ENCODE measurements at regions not wholly inside any gene's neighbourhood (a gene's known extent, or its start where the extent isn't known, plus 50 kb on each side); places are given as distances from the start of the nearest gene placed in this dataset.

GRCh38 chr4:181819946-181820345 is 423.3 kb upstream of the TENM3 start:
- no peak overlapping the region for H3K27ac ChIP-seq
- no peaks in the 10 kb centered on the region for H3K9me3 ChIP-seq (ENCODE audit: severe bottlenecking)
- H3K36me3 ChIP-seq: no peaks in the 10 kb centered on the region
- DNase-seq: no peak
- TF ChIP-seq, protein P1, sequence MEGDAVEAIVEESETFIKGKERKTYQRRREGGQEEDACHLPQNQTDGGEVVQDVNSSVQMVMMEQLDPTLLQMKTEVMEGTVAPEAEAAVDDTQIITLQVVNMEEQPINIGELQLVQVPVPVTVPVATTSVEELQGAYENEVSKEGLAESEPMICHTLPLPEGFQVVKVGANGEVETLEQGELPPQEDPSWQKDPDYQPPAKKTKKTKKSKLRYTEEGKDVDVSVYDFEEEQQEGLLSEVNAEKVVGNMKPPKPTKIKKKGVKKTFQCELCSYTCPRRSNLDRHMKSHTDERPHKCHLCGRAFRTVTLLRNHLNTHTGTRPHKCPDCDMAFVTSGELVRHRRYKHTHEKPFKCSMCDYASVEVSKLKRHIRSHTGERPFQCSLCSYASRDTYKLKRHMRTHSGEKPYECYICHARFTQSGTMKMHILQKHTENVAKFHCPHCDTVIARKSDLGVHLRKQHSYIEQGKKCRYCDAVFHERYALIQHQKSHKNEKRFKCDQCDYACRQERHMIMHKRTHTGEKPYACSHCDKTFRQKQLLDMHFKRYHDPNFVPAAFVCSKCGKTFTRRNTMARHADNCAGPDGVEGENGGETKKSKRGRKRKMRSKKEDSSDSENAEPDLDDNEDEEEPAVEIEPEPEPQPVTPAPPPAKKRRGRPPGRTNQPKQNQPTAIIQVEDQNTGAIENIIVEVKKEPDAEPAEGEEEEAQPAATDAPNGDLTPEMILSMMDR (IDR thresholded peaks at IDR 0.05; ENCODE audit: low read depth, low read length): no peak
- H3K4me3 ChIP-seq (ENCODE audit: low read depth, low read length): no peak overlapping the region
- peaks cover 16% of the 10 kb centered on the region for H3K27me3 ChIP-seq (ENCODE audit: insufficient read depth, low read depth, severe bottlenecking)

DNA sequence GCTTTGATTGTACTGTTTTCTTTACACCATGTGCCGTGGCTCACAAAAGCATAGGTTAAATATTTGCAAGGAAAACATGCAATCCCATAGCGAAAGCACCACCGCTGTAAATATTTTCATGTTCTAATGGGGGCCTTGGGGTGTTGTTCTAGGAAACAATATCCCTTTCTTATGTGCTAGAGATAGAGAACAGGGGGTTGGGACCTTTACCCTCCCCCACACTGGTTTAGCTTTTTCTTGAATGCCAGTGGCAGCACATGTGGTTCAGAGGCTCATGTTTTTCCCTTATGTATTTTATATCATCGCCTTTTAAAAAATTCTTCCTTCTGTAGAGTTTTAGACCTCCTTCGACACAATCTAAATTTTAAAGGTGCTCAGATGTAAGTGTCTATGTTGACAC is 422.6 kb upstream of the TENM3 start:
- H3K27me3 ChIP-seq (ENCODE audit: insufficient read depth, low read depth, severe bottlenecking): peaks cover 17% of the 10 kb centered on the region
- no peaks in the 10 kb centered on the region for H3K9me3 ChIP-seq (ENCODE audit: severe bottlenecking)
- TF ChIP-seq, protein P1 (IDR thresholded peaks at IDR 0.05; ENCODE audit: low read depth, low read length): no peak
- no peaks in the 10 kb centered on the region for H3K36me3 ChIP-seq
- H3K4me3 ChIP-seq (ENCODE audit: low read depth, low read length): no peak overlapping the region
- H3K27ac ChIP-seq: no peak overlapping the region
- DNase-seq: no peak

GRCh38 chr4:181821039-181822004 is 421.9 kb upstream of the TENM3 start:
- Histone ChIP-seq H3K36me3 (no peaks in the 10 kb centered on the region), H3K27me3 (ENCODE audit: insufficient read depth, low read depth, severe bottlenecking) (peaks cover 20% of the 10 kb centered on the region), H3K27ac (no peak overlapping the region), H3K9me3 (ENCODE audit: severe bottlenecking) (no peaks in the 10 kb centered on the region), H3K4me3 (ENCODE audit: low read depth, low read length) (no peak overlapping the region)
- no peak for DNase-seq
- TF ChIP-seq, protein P1 (IDR thresholded peaks at IDR 0.05; ENCODE audit: low read depth, low read length): no peak

- no peak for DNase-seq
- no peaks in the 10 kb centered on the region for H3K9me3 ChIP-seq (ENCODE audit: severe bottlenecking)
- no peaks in the 10 kb centered on the region for H3K36me3 ChIP-seq
- TF ChIP-seq, protein P1 (IDR thresholded peaks at IDR 0.05; ENCODE audit: low read depth, low read length): no peak
- no peak overlapping the region for H3K4me3 ChIP-seq (ENCODE audit: low read depth, low read length)
- peaks cover 23% of the 10 kb centered on the region for H3K27me3 ChIP-seq (ENCODE audit: insufficient read depth, low read depth, severe bottlenecking)
- H3K27ac ChIP-seq: no peak overlapping the region
Measured at GRCh38 chr4:181822005-181822375, 421.2 kb upstream of the TENM3 start.

GRCh38 chr4:181823183-181823582 is 420.0 kb upstream of the TENM3 start:
- Histone ChIP-seq H3K36me3 (no peaks in the 10 kb centered on the region), H3K4me3 (ENCODE audit: low read depth, low read length) (no peak overlapping the region), H3K27me3 (ENCODE audit: insufficient read depth, low read depth, severe bottlenecking) (peaks cover 25% of the 10 kb centered on the region), H3K9me3 (ENCODE audit: severe bottlenecking) (no peaks in the 10 kb centered on the region), H3K27ac (no peak overlapping the region)
- TF ChIP-seq, protein P1 (IDR thresholded peaks at IDR 0.05; ENCODE audit: low read depth, low read length): no peak
- DNase-seq: no peak
